Activated gamma-delta T cell treated with anti-CD3 and anti-CD28 coated beads, Interleukin-2, amount 50 U/mL, for 16 hours (primary cell): ENCODE measurements at regions not wholly inside any gene's neighbourhood (a gene's known extent, or its start where the extent isn't known, plus 50 kb on each side); places are given as distances from the start of the nearest gene placed in this dataset.
A peak's percentile ranks its signal among the peaks of the same experiment; 100 is the strongest.

Experiments
- DNase-seq: peaks from one replicate; pipeline ENCODE4 v3.0.0-alpha.2; 2020; ENCODE audit warnings: low read depth

GRCh38 chr17:77772461-77772897 is 186.0 kb upstream of the TNRC6C start:
- DNase-seq = peak; percentile 49

GRCh38 chr17:77772899-77773358 is 185.6 kb upstream of the TNRC6C start:
- DNase-seq = no peak

GRCh38 chr17:77774182-77774581 is 184.3 kb upstream of the TNRC6C start:
- no peak for DNase-seq

- no peak for DNase-seq
Measured at GRCh38 chr17:77778636-77779489, 179.6 kb upstream of the TNRC6C start.

GRCh38 chr17:77779711-77780539 is 178.6 kb upstream of the TNRC6C start:
- no peak for DNase-seq

GRCh38 chr17:77781536-77781935 is 177.0 kb upstream of the TNRC6C start:
- DNase-seq = no peak

- no peak for DNase-seq
Measured at GRCh38 chr17:77782201-77782600, 176.3 kb upstream of the TNRC6C start.

- DNase-seq = no peak
Measured at GRCh38 chr17:77782611-77783010, 175.9 kb upstream of the TNRC6C start.

- peak; percentile 60 for DNase-seq
Measured at GRCh38 chr17:77783991-77784820, 174.3 kb upstream of the TNRC6C start.

- no peak for DNase-seq
Measured at GRCh38 chr17:77785312-77785905, 173.1 kb upstream of the TNRC6C start.

GRCh38 chr17:77786090-77786489 is 172.4 kb upstream of the TNRC6C start:
- DNase-seq = no peak

- DNase-seq = no peak
Measured at GRCh38 chr17:77786740-77787505, 171.6 kb upstream of the TNRC6C start.

- DNase-seq = no peak
Measured at GRCh38 chr17:77790143-77790829, 168.2 kb upstream of the TNRC6C start.

GRCh38 chr17:77792626-77793025 is 165.9 kb upstream of the TNRC6C start:
- no peak for DNase-seq

GRCh38 chr17:77793146-77793970 is 165.1 kb upstream of the TNRC6C start:
- DNase-seq = no peak

GRCh38 chr17:77793971-77794235 is 164.6 kb upstream of the TNRC6C start:
- no peak for DNase-seq

GRCh38 chr17:77794846-77795245 is 163.7 kb upstream of the TNRC6C start:
- no peak for DNase-seq

GRCh38 chr17:77795685-77796084 is 162.8 kb upstream of the TNRC6C start:
- no peak for DNase-seq

- DNase-seq = no peak
Measured at GRCh38 chr17:77796176-77796860, 162.2 kb upstream of the TNRC6C start.
